ENCODE measurements at regions not wholly inside any gene's neighbourhood (a gene's known extent, or its start where the extent isn't known, plus 50 kb on each side); places are given as distances from the start of the nearest gene placed in this dataset.

DNA sequence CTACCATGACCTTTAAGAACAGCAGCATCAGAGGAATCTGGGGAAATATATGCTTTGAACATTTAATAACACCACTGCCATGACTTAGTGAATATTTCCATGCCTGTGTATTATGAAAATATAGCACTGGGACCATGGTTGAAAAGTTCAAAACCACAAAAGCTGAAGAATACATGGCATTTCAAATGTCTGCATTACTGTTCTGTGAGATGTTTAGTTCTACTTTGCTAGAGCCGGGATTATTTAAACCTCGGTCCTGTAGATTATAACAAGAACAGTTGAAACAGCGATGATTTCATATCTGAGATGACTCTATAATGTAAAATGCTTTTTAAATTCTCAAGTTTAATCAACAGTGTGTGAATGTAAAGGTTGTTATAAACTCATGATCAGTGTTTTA is 126.7 kb upstream of the AGA start:
- ChIA-PET POLR2A (no interaction called here), CTCF (ENCODE audit: low intra/inter-chr PET ratio, low total read pairs) (no interaction called here)
- ATAC-seq (no peak), DNase-seq (ENCODE audit: low spot score) (no peak), FAIRE-seq (no peak)
- Histone ChIP-seq H3K27me3 (ENCODE audit: control insufficient read depth in 1 of 2, insufficient read depth in 2 of 2, low read length in 2 of 2) (no peaks in the 10 kb centered on the region), H3K27ac (ENCODE audit: extremely low read length, insufficient read depth, low read length) (no peak overlapping the region), H3K79me2 (ENCODE audit: insufficient read depth, low read length) (no peaks in the 10 kb centered on the region), H4K20me1 (ENCODE audit: insufficient read depth, low read length) (no peaks in the 10 kb centered on the region), H3K4me1 (ENCODE audit: insufficient read depth, low read length) (no peaks in the 10 kb centered on the region), H3K9ac (ENCODE audit: insufficient read depth, low read depth, low read length) (no peak overlapping the region), H3K4me2 (ENCODE audit: low read depth, low read length) (no peak overlapping the region), H2AFZ (ENCODE audit: low read length) (no peak overlapping the region), H3K9me3 (ENCODE audit: low read length) (no peaks in the 10 kb centered on the region), H3K36me3 (replicated peaks in 1 of 2; ENCODE audit: control insufficient read depth in 1 of 2, insufficient read depth in 2 of 2, low read length in 2 of 2) (no peaks in the 10 kb centered on the region), H3K4me3 (replicated peaks in 1 of 3; ENCODE audit: insufficient read depth in 1 of 3, low read depth in 2 of 3, low read length in 3 of 3) (no peak overlapping the region)
- in situ Hi-C loops (cut with HindIII; ENCODE audit: extremely low pct_ligation_motif_present, low pct_unique_long_range_greater_than_20kb) = no loop called here
- no TSS peak for BruUV-seq (replicated peaks)
- TF ChIP-seq, protein P1, sequence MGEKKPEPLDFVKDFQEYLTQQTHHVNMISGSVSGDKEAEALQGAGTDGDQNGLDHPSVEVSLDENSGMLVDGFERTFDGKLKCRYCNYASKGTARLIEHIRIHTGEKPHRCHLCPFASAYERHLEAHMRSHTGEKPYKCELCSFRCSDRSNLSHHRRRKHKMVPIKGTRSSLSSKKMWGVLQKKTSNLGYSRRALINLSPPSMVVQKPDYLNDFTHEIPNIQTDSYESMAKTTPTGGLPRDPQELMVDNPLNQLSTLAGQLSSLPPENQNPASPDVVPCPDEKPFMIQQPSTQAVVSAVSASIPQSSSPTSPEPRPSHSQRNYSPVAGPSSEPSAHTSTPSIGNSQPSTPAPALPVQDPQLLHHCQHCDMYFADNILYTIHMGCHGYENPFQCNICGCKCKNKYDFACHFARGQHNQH (CRISPR knock-in tag; IDR thresholded peaks at IDR 0.05) = no peak
- TF ChIP-seq NR2C2 (CRISPR knock-in tag; IDR thresholded peaks at IDR 0.05; ENCODE audit: borderline replicate concordance) (no peak), ZNF639 (CRISPR knock-in tag; conservative IDR thresholded peaks at IDR 0.05) (no peak), ZNF367 (CRISPR knock-in tag; IDR thresholded peaks at IDR 0.05; ENCODE audit: borderline replicate concordance) (no peak)
- intact Hi-C loops (cut with micrococcal nuclease; ENCODE audit: unreplicated experiment) = no loop called here
- WGBS (ENCODE audit: low lambda C conversion rate) = 12% methylated on average over 3 of the region's 3 CpGs

- FAIRE-seq (no peak), ATAC-seq (no peak), DNase-seq (ENCODE audit: low spot score) (no peak)
- WGBS (ENCODE audit: low lambda C conversion rate) = 0% methylated on average over 1 of the region's 1 CpG
- no peaks in the 10 kb centered on the region for H4K20me1 ChIP-seq (ENCODE audit: insufficient read depth, low read length)
- no peak overlapping the region for H2AFZ ChIP-seq (ENCODE audit: low read length)
- ChIA-PET CTCF (ENCODE audit: low intra/inter-chr PET ratio, low total read pairs) (no interaction called here), POLR2A (no interaction called here)
- H3K4me3 ChIP-seq (replicated peaks in 1 of 3; ENCODE audit: insufficient read depth in 1 of 3, low read depth in 2 of 3, low read length in 3 of 3) = no peak overlapping the region
- in situ Hi-C loops (cut with HindIII; ENCODE audit: extremely low pct_ligation_motif_present, low pct_unique_long_range_greater_than_20kb) = no loop called here
- no peaks in the 10 kb centered on the region for H3K27me3 ChIP-seq (ENCODE audit: control insufficient read depth in 1 of 2, insufficient read depth in 2 of 2, low read length in 2 of 2)
- no peak overlapping the region for H3K27ac ChIP-seq (ENCODE audit: extremely low read length, insufficient read depth, low read length)
- no peaks in the 10 kb centered on the region for H3K4me1 ChIP-seq (ENCODE audit: insufficient read depth, low read length)
- no peaks in the 10 kb centered on the region for H3K36me3 ChIP-seq (replicated peaks in 1 of 2; ENCODE audit: control insufficient read depth in 1 of 2, insufficient read depth in 2 of 2, low read length in 2 of 2)
- H3K4me2 ChIP-seq (ENCODE audit: low read depth, low read length) = no peak overlapping the region
- H3K9ac ChIP-seq (ENCODE audit: insufficient read depth, low read depth, low read length) = no peak overlapping the region
- H3K79me2 ChIP-seq (ENCODE audit: insufficient read depth, low read length) = no peaks in the 10 kb centered on the region
- no peaks in the 10 kb centered on the region for H3K9me3 ChIP-seq (ENCODE audit: low read length)
- intact Hi-C loops (cut with micrococcal nuclease; ENCODE audit: unreplicated experiment) = no loop called here
- no TSS peak for BruUV-seq (replicated peaks)
- TF ChIP-seq NKX3-1 (CRISPR knock-in tag; IDR thresholded peaks at IDR 0.05) (no peak), TSC22D2 (CRISPR knock-in tag; IDR thresholded peaks at IDR 0.05; ENCODE audit: borderline replicate concordance) (no peak), GABPB1 (CRISPR knock-in tag; IDR thresholded peaks at IDR 0.05) (no peak), CBX5 (CRISPR knock-in tag; IDR thresholded peaks at IDR 0.05; ENCODE audit: borderline replicate concordance) (no peak), PAF1 (CRISPR knock-in tag; IDR thresholded peaks at IDR 0.05) (no peak), ZNF468 (CRISPR knock-in tag; IDR thresholded peaks at IDR 0.05) (no peak), GMEB2 (CRISPR knock-in tag; IDR thresholded peaks at IDR 0.05; ENCODE audit: low read depth) (no peak), CERS6 (CRISPR knock-in tag; IDR thresholded peaks at IDR 0.05) (no peak), ZNF431 (CRISPR knock-in tag; IDR thresholded peaks at IDR 0.05; ENCODE audit: borderline replicate concordance, low read depth) (no peak), RXRB (CRISPR knock-in tag; IDR thresholded peaks at IDR 0.05; ENCODE audit: borderline replicate concordance) (no peak), ETV6 (CRISPR knock-in tag; conservative IDR thresholded peaks at IDR 0.05) (no peak)
Observed at GRCh38 chr4:177569434-177569833, 127.2 kb upstream of the AGA start.

Data from HepG2 (cell line).